Activated CD4-positive, CD25-positive, alpha-beta regulatory T cell treated with anti-CD3 and anti-CD28 coated beads, Interleukin-2, amount 50 U/mL, for 24 hours (primary cell): ENCODE measurements at regions not wholly inside any gene's neighbourhood (a gene's known extent, or its start where the extent isn't known, plus 50 kb on each side); places are given as distances from the start of the nearest gene placed in this dataset.
"Not testable (repeated sequence)": the region's sequence is repeated elsewhere in the genome, so short reads cannot be mapped to it uniquely, and the experiment has no call there.

ENCODE experiments used
- ATAC-seq, 2 donors: fragments of 150-1000 bp; cut with Tn5 transposase; one replicate each; pipeline ENCODE4 v1.10.0; 2021; ENCODE audit warnings: mild to moderate bottlenecking in 1 of 2, moderate library complexity in 1 of 2

DNA sequence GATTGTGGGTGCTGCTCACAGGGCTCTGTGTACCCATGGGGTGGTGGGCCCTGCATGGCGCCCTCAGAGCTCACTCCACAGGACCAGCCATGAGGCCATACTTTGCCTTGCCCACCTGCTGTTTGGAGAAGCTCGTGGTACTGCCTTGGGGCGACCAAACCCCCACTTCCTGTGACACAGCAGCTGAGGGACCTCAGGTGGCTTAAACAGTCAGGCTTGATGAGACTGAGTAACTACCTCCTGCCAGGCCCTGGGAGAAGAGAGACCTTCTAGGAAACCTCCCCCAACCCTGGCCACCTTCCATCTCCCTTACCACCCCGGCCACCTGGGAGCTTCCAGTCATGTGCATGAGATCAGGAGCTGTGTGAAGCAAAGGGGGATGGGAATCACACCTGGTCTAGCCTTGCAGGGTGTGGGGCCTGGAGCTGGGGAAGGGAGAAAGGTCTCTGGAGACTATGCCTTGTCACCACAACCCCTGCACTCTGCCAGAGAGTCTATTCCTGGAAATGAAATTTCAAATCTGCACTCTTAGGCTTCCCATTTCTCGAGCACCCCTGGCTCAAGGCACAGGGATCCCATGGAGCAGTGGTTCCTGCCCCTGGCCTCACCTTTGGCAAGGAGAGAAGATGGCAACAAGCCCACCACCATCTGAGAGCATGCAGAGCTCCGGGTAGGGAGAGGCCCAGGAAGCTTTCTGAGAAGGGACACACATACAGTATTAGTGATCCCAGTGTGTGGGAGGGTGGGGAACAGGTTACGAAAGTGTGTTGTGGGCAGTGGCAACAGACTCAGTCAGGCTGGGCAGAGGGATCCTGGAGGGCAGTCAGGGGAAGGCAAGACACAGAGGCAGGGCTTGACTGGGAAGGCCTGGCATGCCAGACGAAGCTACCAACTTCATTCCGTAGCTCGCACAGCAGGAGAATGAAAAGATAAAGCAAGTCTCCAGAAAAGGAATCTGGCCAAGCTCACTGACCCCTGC is 125.0 kb downstream of the URI1 start:
- ATAC-seq = no peak

DNA sequence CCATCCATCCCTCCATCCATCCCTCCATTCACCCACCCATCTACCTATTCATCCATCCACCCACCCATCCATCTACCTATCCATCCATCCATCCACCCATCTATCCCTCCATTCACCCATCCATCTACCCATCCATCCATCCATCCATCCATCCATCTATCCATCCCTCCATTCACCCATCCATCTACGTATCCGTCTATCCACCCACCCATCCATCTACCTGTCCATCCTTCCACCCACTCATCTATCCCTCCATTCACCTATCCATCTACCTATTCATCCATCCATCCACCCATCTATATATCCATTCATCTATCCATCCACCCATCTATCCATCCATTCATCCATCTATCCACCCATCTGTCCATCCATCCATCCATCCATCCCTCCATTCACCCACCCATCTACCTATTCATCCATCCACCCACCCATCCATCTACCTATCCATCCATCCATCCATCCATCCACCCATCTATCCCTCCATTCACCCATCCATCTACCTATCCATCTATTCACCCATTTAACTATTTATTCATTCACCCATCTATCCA is 126.0 kb downstream of the URI1 start:
- not testable (repeated sequence) for ATAC-seq

DNA sequence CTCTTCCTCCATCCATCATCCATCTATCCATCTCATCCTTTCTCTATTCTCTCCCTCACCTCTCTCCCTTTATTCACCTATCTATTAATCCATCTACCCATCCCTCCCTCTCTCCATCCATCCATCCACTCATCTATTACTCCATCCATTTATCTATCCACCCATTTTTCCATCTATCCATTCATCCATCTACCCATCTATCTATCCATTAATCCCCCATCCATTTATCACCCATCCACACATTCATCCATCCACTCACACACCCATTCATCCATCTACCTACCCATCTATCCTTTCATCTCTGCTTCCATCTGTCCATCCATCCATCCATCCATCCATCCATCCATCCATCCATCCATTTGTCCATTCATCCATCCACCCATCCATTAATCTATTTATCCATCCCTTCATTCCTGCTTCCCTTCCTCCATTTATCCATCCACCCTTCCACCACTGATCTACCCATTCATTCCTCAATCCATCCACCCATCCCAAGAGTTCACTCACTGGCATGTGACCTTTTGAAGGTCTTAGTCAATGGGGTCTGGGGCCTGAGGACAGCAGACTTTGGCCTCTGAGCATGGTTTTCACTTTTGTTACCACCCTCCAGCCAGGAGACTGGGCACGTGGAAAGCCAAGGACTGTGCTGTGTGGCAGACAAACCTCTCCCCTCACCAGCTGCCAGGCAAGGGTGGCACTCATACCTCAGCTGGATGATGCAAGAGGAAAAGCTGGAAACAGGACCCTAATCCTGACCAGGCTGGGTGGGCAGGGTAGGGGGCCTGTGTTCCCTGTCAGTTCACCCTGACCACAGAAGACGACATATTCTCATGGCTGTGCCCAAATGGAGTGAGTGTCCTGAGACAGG is 126.7 kb downstream of the URI1 start:
- no peak for ATAC-seq

DNA sequence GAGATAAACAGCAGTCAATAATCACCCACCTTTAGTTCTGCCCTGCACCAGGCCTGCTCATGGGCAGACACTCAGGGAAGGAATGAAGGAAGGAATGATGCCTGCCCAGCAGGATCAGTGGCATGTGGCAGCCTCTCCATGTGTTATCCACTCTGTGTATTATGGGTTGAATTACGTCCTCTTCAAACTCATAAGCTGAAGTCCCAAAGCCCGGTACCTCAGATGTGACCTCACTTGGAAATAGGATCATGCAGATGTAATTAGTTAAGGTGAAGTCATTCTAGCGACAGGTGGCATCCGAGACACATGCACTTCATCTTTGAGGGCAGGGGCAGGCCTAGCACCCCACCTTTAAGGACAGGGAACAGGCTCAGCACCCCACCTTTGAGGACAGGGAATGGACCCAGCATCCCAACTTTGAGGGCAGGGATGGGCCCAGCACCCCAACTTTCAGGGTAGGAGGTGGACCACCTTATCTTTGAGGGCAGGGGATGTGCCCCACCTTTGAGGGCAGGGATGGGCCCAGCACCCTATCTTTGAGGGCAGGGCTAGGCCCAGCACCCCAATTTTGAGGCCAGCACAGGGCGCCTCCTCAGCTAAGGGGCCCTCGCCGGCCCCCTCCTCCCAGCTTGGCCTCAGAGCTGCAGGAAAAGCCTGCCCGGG is 127.6 kb downstream of the URI1 start:
- ATAC-seq = no peak

DNA sequence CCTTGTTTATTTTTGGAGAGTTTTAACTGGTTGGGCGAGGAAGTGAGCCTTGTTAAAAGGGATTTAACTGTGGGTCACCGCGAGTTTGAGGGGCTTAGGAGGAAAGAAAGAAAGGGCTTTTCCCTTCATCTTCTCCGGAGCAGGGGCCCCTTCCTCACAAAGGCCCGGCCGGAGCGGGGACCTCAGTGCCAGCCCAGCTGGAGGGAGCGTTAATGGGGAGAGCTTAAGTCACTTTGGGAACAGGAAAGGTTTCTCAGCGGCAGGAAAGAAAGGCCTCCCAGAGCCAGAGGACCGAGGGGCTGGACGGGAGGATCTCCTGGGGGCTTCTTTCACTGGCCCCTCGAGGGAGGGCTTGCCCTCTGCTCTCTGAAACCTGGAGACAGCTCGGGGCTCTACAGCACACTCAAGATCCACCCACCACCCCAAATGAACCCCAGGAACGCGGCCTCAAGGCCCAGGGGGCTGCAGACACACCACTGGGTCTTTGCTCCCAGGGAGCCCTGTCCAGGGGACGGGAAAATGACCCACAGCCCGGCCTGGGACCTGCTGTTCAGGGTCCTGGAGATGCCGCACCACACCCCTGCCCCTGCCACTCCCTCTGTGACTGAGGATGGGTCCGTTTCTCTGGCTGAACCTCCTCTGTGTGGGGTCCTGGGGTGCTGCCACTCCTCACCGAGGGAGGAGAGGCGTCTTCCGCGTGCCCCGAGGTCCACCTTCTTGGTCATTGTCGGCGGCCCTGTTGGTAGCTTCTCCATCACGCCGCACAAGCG is 128.3 kb downstream of the URI1 start:
- ATAC-seq = no peak

DNA sequence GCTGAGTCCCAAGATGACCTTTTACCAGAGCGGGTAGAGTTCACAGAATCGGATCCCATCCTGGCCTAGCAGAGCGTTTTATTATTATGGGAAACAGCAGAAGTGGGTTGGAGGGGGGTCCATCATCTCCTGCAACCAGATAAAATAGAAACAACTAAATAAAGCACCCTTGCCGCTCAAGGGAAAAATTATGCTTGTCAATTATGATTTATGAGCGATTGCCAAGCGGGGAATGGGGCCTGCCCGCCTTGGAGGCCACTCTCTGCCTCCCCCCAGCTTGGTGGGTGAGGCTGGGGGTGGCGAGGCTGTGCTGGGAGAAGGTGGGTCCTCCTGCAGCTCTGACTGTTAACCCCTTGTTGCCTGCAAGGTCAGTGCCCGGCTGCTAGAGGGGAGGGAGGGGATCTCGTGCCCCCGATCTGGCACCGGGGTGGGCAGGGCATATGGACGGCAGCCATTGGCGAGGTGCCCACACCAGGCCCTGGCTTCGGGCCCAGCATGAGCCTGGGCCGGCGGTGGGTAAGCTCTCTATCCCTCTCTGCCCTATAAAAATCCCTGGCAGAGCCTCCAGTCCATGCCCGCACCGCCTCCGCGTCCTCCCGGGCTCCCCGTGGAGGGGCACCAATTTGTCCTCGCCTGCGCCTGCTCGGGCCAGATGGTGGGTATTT is 129.1 kb downstream of the URI1 start:
- no peak for ATAC-seq

DNA sequence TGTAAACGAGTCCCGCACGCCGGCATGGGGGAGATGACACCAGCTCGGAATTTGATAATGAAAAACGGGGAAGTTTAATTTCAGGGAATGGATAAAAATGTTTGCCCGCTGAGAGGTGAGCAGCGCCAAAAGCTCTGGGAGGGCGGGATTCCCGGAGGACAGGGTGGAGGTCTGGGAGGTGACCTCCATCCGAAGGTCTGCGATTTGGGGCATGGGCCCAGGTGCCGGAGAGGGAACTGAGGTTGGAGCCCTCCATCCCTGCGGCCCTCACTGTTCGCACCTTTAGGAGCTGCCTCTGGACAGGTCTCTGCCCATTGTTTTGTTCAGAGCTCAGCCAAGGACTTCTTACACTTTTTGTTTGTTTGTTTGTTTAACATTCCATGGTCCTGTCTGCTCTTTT is 129.8 kb downstream of the URI1 start:
- ATAC-seq = no peak

DNA sequence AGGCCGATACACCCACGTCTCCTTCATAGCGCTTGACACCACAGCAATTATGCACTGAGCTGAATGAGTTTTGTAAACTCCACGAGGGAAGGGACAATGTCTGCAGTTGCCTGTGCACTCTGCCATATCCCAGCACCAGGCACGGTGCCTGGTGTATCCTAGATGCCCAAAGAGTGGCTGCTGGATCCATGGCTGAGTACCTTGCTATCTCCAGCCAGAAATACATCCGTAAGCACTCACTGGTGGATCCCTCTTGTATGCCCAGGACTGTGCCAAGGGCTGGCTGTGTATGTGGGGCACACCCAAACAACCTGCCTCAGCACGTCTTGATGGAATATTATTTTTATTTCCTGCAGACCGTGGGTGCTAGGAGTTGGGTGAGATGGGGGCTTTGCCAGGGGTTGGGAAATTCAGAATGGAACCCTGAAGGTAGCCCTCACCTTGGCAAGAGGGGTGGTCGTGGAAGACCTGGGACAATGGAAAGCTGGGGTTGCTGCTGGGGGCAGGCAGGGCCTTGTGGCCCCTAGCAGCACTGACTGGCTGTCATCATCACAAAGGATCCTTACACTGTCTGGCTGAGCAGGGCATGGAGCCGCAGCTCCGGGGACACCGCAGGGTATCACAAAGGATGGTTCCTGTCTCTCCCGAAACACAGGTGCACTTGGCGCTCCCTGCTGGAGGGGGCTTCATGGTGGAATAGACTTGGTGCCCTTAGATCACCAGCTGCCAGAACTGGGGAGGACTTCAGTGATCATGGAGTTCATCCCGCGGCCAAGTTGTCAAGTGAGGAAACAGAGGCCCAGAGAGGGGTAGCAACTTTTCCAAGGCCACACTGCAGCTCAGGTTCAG is 131.3 kb downstream of the URI1 start:
- no peak for ATAC-seq

DNA sequence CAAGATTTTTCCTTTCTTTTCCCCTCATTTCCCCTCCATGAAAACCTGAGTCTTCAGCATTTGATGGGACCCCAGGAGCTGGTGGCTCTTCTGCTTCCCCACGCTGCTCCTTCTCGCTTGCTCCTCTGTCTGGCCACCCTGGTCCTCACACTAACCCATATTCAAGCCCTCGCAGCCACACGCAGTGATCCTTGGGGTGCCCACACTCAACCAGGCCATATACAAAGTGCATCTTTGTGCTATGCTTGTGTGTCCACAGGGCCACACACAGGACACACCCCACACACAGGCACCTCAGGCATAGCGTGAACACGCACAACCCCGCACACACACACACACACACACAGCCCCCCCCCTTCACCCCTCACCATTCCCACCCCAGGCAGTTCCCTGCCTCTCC is 132.1 kb downstream of the URI1 start:
- no peak for ATAC-seq

DNA sequence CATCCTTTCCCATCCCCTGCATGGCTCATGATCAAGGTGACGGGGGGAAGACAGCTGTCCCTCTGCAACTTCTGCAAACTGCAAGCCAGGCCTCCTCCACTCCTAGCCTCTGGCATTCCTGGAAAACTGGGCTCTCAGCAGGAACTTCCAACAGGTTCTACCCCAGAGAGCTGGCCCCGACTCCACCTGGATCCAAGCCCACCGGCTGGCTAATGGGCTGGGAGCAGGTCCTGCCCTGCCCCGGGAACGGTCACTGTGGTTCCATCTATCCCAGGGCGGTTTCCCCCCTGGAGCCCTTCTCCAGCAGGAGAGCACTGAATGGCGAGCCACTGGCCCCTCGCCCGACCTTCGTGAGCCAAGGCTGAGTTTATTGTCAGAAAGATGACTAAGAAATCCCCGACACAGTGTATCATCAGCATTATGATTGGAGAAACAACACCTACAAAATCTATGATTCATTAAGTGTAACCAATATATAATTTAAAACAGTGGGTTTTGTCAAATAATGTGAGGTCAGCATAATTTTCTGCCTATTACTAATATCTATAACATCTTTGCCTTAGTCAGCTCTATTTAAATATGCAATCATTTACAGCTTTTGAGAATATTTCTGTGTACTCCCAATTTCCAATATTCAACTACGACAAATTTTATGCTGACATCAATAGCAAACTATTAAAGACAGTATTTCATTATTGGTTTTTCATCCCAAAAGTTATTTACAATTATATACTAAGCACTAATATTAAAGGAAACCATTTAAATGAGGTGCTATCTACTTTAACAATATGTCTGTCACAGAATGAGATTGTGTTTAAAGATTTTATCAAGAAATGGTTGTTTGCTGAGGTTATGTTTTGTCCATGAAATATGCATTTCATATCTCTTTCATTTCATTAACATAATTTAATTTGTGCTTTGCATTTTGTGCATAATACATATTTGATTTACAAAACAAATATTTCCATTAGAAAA is 133.0 kb downstream of the URI1 start:
- ATAC-seq = peak in 1 of 2 donors; percentile 33

DNA sequence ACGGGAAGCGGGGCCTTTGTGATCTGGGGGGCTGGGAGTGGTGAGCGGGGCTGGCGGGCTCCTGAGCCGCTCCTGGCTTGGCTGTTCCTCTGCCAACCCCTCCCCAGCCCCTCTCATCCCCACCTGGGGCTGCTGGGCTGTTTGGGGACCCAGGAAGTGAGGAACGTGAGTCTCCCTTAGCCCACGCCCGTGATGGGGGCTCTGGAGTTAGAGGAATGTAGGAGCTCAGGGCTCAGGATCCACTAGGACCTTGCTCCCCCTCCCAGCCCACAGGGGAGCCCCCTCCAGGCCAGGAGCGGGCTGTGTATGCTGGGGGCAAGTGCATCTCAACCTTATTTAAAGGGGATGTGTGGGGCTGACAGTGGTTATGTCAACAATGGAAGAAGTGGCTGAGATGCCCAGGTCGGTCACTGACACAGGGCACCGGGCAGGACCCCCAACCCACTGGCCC is 134.1 kb downstream of the URI1 start:
- no peak for ATAC-seq

DNA sequence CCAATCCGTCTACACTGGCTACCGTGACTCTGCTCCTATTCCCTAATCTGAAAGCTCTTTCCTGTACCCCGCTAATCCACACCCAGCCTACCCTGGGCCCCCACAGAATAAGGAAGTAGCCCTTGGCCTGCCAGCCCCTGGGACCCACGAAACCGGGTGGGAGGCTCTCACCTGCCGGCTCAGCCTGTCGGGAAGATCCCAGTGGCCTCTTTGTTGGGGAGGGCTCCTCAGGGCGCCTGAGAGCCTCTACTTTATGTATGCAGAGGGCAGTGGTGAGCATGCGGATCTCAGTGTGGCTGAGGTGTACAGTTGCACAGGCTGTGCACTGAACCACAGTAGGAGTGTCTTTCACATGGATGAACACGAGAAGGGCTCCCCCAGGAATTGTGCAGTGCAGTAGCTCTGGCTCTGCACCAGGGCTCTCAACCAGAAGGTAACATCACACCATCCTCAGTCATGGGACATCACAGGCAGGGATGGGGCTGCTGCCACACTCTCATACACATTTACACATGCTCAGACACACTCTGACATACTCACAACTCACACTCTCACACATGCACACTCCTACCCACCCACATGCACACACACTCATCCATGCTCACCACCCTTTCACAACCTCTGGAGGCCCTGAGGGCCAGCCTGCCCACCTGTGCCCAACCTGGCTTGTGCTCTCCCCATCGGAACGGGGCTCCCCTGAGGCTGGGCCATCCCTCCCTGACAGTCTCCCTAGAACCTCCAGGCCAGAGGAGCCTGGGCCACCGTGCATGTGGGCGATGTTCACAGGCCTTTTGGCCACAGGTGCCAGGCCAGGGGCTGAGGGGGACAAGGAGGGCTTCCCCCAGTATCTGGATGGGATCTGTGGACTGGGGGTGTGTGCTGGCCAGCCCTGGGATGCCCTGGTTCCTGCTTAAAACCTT is 135.0 kb downstream of the URI1 start:
- ATAC-seq = no peak

DNA sequence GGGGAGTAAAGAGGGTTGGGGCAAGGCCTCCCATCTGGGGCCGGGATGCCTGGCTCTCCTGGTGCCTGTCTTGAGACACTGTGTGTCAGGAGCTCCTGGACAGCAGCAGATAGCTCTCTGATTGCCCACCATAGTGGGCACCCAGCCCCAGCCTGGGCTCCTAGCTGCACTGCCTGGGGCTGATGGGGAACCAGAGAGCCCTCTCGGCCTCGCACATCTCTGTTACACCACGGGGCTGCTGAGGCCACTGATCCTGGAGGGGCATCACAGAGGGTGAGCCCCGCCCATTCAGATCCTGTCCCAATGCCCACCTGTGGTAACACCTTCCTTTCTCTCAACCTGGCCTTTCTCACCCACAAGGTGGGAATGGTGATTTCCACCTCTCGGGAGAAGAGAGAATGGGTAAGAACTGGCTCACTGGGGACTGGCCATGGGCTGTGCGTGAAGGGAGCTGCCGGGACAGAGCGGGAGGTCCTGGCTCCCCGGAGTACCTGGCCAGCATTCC is 135.9 kb downstream of the URI1 start:
- no peak for ATAC-seq

DNA sequence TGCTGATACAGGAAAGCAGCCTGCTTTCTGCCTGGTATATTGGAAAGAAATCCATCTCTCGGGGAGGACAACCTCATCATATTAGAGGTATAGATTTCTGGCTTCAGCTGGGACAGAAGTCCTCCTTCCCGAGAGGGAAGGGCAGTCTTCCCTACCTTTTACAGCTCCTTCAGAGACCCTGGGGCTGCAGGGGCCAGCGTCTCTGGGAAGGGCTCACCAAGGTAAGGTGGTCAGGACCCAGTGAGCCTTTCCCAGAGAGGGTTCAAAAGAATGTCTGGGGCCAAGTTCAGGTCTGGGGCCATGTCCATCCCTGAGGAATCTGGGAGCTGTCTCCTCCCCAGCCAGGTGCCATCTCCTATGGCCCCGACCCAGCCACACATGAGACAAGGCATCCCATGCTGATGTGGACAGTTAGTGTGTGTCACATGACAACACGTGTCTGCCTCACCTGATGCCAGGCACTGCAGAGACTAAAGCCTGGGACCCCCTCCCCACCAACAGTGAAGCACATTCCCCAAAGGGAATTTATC is 136.4 kb downstream of the URI1 start:
- ATAC-seq = no peak

DNA sequence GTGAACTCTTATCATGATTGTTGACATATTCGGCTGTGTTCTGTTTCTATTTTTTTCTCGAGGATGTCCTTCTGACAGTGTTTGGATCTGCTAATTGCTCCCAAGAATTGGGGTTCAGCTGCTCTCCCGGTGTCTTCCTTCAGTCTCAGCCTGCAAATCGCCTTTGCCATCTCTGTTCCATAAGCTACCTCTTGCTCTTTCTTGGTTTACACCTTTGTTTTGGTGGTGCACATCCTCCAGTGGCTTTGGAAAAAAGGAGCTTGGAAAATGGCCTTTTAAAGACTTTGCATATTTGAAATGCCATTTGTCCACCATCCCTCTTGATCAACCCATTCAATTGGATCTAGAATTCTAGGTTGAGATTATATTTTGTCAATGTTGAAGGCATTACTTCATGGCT is 137.2 kb downstream of the URI1 start:
- ATAC-seq = no peak

DNA sequence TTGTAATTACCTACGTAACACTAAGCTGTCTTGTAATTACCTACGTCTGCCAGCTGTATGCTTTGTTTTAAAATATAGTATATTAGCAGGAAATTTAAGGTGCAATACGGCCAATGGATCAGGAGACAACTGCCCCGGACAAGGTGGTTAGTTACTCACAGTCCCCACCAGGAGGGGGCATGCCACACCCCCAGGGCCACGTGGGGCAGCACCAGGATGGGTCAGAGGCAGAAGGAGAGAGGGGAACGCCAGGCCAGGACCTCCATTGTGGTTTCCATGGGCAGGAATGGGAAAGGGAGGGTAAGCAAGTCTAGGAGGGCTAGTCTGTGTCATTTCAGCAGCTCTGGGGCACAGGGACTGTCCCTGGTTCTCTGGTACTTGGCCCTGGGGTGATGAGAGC is 140.1 kb downstream of the URI1 start:
- no peak for ATAC-seq

DNA sequence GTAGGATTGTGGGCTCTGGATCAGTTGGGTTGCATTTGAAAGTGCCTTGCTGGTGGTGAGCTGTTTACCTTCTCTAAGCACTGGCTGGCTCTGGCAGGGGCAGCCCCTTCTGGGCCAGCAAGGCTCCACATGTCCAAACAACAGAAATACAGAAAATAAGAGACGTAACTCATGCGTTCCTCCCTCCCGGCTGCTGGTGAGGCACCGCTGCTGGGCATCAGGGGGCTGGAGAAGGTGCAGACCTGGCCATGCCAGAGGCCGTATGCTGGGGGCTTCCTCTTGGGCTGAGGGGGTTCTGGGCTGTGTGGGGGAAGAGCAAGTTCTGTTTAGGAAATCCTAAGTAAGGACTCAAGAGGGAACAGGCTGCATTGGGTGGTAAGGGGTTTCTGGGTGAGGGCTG is 140.6 kb downstream of the URI1 start:
- ATAC-seq = no peak
